ENCODE measurements at regions not wholly inside any gene's neighbourhood (a gene's known extent, or its start where the extent isn't known, plus 50 kb on each side); places are given as distances from the start of the nearest gene placed in this dataset.
"Not testable (repeated sequence)": the region's sequence is repeated elsewhere in the genome, so short reads cannot be mapped to it uniquely, and the experiment has no call there.

DNA sequence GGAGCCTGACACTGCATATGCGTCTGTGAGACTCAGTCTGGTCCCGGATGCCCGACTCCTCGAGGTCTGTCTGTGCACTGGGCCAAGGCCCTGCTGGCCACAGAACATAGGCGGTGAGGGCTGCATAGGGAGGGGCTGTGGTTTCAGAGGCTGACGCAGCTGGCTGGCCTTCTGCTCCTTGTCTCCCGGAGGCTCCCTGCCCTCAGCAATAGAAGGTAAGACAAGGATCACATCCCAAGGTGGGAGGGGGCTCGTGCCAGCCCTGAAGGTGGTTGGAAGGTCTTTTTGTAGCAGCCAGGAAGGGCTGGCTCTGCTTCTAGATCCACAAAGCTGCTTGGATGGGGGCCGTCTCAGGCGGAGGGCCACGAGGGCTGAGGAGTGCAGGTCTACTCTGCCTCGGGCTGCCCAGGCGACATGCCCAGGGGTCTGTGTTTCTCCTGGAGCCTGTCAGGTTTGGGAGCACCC, 239.8 kb upstream of the SULF2 start:
- no peaks in the 10 kb centered on the region for H3K27me3 ChIP-seq
- peak overlapping the region; percentile 81 for H3K27ac ChIP-seq
- intact Hi-C loops (cut with DNase I) = no loop called here
- H3K9me3 ChIP-seq = no peaks in the 10 kb centered on the region
- TF ChIP-seq, protein P1, sequence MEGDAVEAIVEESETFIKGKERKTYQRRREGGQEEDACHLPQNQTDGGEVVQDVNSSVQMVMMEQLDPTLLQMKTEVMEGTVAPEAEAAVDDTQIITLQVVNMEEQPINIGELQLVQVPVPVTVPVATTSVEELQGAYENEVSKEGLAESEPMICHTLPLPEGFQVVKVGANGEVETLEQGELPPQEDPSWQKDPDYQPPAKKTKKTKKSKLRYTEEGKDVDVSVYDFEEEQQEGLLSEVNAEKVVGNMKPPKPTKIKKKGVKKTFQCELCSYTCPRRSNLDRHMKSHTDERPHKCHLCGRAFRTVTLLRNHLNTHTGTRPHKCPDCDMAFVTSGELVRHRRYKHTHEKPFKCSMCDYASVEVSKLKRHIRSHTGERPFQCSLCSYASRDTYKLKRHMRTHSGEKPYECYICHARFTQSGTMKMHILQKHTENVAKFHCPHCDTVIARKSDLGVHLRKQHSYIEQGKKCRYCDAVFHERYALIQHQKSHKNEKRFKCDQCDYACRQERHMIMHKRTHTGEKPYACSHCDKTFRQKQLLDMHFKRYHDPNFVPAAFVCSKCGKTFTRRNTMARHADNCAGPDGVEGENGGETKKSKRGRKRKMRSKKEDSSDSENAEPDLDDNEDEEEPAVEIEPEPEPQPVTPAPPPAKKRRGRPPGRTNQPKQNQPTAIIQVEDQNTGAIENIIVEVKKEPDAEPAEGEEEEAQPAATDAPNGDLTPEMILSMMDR (IDR thresholded peaks at IDR 0.05) = no peak
- TF ChIP-seq POLR2A (IDR thresholded peaks at IDR 0.05) (no peak), POLR2AphosphoS5 (IDR thresholded peaks at IDR 0.05; ENCODE audit: insufficient read depth in 1 of 2, low read depth in 1 of 2) (peak in 1 of 2 donors; percentile 69)
- H3K4me1 ChIP-seq = peaks cover 21% of the 10 kb centered on the region
- peak overlapping the region in 1 of 2 donors; percentile 30 for H3K4me3 ChIP-seq
- no peaks in the 10 kb centered on the region for H3K36me3 ChIP-seq
- no peak for DNase-seq (ENCODE audit: extremely low spot score in 2 of 2)

DNA sequence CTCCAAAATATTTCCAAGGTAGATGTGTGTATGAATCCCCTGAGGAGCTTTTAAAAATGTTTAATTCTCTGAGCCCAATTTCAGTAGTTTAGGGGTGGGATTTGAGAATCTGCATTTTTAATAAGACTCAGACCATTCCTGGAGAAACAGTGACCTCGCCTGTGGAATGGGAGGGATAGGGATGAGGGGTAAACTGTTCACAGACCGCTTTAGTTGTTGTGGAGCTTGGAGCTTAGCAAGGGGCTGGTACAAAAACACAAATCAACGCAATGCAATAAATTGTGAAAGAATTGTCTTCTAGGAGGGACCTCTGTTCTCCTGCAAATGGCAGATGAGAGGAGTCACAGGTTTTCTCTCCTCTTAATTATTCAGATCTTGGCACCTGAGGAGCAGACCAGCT, 239.3 kb upstream of the SULF2 start:
- no peaks in the 10 kb centered on the region for H3K27me3 ChIP-seq
- H3K9me3 ChIP-seq = no peaks in the 10 kb centered on the region
- DNase-seq (ENCODE audit: extremely low spot score in 2 of 2) = no peak
- H3K36me3 ChIP-seq = no peaks in the 10 kb centered on the region
- peak overlapping the region; percentile 81 for H3K27ac ChIP-seq
- H3K4me1 ChIP-seq = peaks cover 21% of the 10 kb centered on the region
- intact Hi-C loops (cut with DNase I) = no loop called here
- peak overlapping the region in 1 of 2 donors; percentile 30 for H3K4me3 ChIP-seq
- TF ChIP-seq, protein P1 (IDR thresholded peaks at IDR 0.05) = no peak
- TF ChIP-seq POLR2AphosphoS5 (IDR thresholded peaks at IDR 0.05; ENCODE audit: insufficient read depth in 1 of 2, low read depth in 1 of 2) (no peak), POLR2A (IDR thresholded peaks at IDR 0.05) (no peak)

DNA sequence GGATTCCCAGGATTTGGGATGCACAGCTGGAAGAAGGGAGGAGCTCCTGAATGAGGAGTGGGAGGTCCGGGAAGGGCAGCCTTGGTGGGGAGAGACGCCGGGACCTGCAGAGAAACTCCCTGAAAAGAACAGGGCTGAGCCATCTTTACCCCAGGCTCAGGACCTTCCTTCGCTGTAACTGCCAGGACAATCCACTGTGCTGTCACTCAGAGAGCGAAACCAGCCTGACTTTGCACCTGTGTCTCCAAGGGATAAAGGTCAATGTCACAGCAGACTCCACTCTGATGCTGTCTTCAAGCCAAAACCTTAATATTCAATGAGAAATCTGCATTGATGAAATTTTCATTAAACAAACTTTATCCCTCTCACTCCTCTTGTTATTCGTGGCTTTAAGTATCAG, 235.4 kb upstream of the SULF2 start:
- intact Hi-C loops (cut with DNase I); H3K27ac ChIP-seq; H3K9me3 ChIP-seq; H3K36me3 ChIP-seq; H3K4me3 ChIP-seq; H3K27me3 ChIP-seq: not testable (repeated sequence)
- H3K4me1 ChIP-seq = peaks cover 11% of the 10 kb centered on the region
- peak in 1 of 2 donors; percentile 67 for DNase-seq (ENCODE audit: extremely low spot score in 2 of 2)

DNA sequence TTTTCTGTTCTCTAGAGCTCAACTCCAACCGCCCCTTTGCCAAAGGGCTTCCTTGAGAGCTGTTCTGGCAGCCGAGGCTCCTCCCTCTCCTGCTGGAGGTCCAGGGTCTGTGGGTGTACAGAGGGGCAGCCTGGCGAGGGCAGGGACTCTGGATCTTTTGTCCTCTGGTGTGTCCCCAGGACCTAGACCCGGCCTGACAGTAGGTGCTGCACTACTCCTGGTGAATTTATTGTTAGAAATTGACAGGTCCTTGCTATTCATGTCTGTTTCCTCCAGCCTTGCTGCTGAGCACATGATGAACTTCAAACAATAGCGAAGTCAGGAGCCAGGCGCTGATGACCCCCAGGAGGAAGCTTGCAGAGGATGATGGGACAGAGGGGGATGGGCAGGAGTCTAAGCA, 234.7 kb upstream of the SULF2 start:
- Histone ChIP-seq H3K36me3 (no peaks in the 10 kb centered on the region), H3K4me1 (peaks cover 7% of the 10 kb centered on the region), H3K27me3 (no peaks in the 10 kb centered on the region), H3K4me3 (no peak overlapping the region), H3K27ac (no peak overlapping the region), H3K9me3 (no peaks in the 10 kb centered on the region)
- intact Hi-C loops (cut with DNase I) = no loop called here
- TF ChIP-seq POLR2A (IDR thresholded peaks at IDR 0.05) (no peak), POLR2AphosphoS5 (IDR thresholded peaks at IDR 0.05; ENCODE audit: insufficient read depth in 1 of 2, low read depth in 1 of 2) (no peak)
- TF ChIP-seq, protein P1 (IDR thresholded peaks at IDR 0.05) = no peak
- DNase-seq (ENCODE audit: extremely low spot score in 2 of 2) = no peak

DNA sequence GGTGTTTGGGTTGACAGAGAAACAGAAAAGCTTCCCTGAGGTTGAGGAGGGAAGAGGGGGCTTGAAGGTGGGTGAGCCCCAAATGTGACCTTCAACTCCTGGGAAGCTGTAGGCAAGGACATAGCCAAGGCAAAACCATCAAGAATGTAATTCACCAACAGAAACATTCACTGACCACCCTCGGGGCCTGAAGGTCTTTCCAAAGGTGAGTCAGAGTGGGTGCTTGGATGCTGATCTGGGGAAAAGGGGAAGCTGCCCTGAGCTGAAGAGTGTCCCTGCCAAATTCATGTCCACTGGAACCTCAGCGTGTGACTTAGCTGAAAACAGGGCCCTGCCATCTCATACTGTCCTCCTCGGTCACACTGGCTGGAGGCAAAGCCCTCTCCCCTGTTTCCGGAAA, 234.2 kb upstream of the SULF2 start:
- intact Hi-C loops (cut with DNase I) = no loop called here
- H3K36me3 ChIP-seq = no peaks in the 10 kb centered on the region
- no peaks in the 10 kb centered on the region for H3K9me3 ChIP-seq
- H3K27ac ChIP-seq = no peak overlapping the region
- no peaks in the 10 kb centered on the region for H3K27me3 ChIP-seq
- peaks cover 2% of the 10 kb centered on the region for H3K4me1 ChIP-seq
- TF ChIP-seq POLR2AphosphoS5 (IDR thresholded peaks at IDR 0.05; ENCODE audit: insufficient read depth in 1 of 2, low read depth in 1 of 2) (no peak), POLR2A (IDR thresholded peaks at IDR 0.05) (no peak)
- TF ChIP-seq, protein P1 (IDR thresholded peaks at IDR 0.05) = no peak
- H3K4me3 ChIP-seq = no peak overlapping the region
- DNase-seq (ENCODE audit: extremely low spot score in 2 of 2) = no peak

DNA sequence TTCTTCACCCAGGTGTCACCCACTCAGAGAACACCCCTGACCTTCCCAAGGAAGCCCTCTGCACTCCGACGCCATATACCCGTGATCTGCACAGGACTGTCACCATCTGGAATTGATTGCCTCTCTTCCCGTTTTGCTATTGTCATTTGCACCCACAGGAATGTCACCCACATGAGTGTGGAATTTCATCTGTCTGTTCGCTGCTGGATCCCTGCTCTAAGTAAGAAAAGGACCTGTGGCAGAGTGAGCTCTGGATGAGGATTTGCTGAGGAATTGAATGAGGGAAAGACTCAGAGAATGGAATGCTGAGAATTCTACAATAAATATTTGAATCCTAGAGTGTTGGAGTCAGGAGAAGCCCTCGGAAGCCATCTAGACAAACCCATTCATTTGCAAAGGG, 233.6 kb upstream of the SULF2 start:
- H3K4me1 ChIP-seq; intact Hi-C loops (cut with DNase I); DNase-seq (ENCODE audit: extremely low spot score in 2 of 2); H3K27ac ChIP-seq; H3K4me3 ChIP-seq; H3K27me3 ChIP-seq; H3K9me3 ChIP-seq; H3K36me3 ChIP-seq: not testable (repeated sequence)
